MM.1S (cell line): ENCODE measurements at regions not wholly inside any gene's neighbourhood (a gene's known extent, or its start where the extent isn't known, plus 50 kb on each side); places are given as distances from the start of the nearest gene placed in this dataset.
"Not testable (repeated sequence)": the region's sequence is repeated elsewhere in the genome, so short reads cannot be mapped to it uniquely, and the experiment has no call there.

Experiments
- DNase-seq: peaks from one replicate; pipeline ENCODE4 v3.0.0-alpha.2; 2015
- H2AFZ ChIP-seq: fragments of 300-600 bp; sonication (generic); 2 replicates; pipeline ENCODE4 v1.6.0; 2016; ENCODE audit warnings: antibody characterized with exemption, low read length
- H3F3A ChIP-seq: fragments of 300-600 bp; sonication (generic); 2 replicates; pipeline ENCODE4 v1.6.1; 2016; ENCODE audit warnings: mild to moderate bottlenecking, antibody characterized with exemption, low read length, moderate library complexity, mixed read lengths; ENCODE audit not compliant: insufficient read depth
- H3K27ac ChIP-seq: fragments of 300-600 bp; sonication (generic); 2 replicates; pipeline ENCODE4 v1.5.1; 2016; ENCODE audit warnings: mild to moderate bottlenecking, low read length
- H3K27me3 ChIP-seq: fragments of 300-600 bp; sonication (generic); replicated peaks from 2 replicates; pipeline ENCODE4 v1.6.0; 2016; ENCODE audit warnings: low read length; ENCODE audit not compliant: insufficient read depth
- H3K36me3 ChIP-seq: fragments of 300-600 bp; sonication (generic); replicated peaks from 2 replicates; pipeline ENCODE4 v1.6.1; 2016; ENCODE audit warnings: mild to moderate bottlenecking, low read length, mixed read lengths; ENCODE audit not compliant: insufficient read depth
- H3K4me1 ChIP-seq: fragments of 300-600 bp; sonication (generic); 2 replicates; pipeline ENCODE4 v1.6.1; 2016; ENCODE audit warnings: low read length, mixed read lengths
- H3K4me2 ChIP-seq: fragments of 300-600 bp; sonication (generic); 2 replicates; pipeline ENCODE4 v1.6.0; 2016; ENCODE audit warnings: low read depth, low read length
- H3K4me3 ChIP-seq: fragments of 300-600 bp; sonication (generic); 2 replicates; pipeline ENCODE4 v1.5.1; 2016; ENCODE audit warnings: low read length, mixed read lengths
- H3K79me2 ChIP-seq: fragments of 300-600 bp; sonication (generic); 2 replicates; pipeline ENCODE4 v1.6.1; 2016; ENCODE audit warnings: mixed run types, low read length, mixed read lengths
- H3K9ac ChIP-seq: fragments of 300-600 bp; sonication (generic); 2 replicates; pipeline ENCODE4 v1.6.1; 2016; ENCODE audit warnings: low read length, mixed read lengths
- H3K9me2 ChIP-seq: fragments of 300-600 bp; sonication (generic); replicated peaks from 2 replicates; pipeline ENCODE4 v1.6.1; 2016; ENCODE audit warnings: mild to moderate bottlenecking, low read length, mixed read lengths; ENCODE audit not compliant: insufficient read depth
- H3K9me3 ChIP-seq: fragments of 300-600 bp; sonication (generic); replicated peaks from 2 replicates; pipeline ENCODE4 v1.6.1; 2016; ENCODE audit warnings: mild to moderate bottlenecking, low read length, mixed read lengths; ENCODE audit not compliant: insufficient read depth
- H4K20me1 ChIP-seq: fragments of 300-600 bp; sonication (generic); 2 replicates; pipeline ENCODE4 v1.6.1; 2016; ENCODE audit warnings: mild to moderate bottlenecking, low read length, moderate library complexity, mixed read lengths; ENCODE audit not compliant: insufficient read depth
- CTCF ChIP-seq: fragments of 300-600 bp; sonication (generic); IDR thresholded peaks from 2 replicates; pipeline ENCODE4 v1.5.1; 2016; ENCODE audit warnings: antibody characterized with exemption, low read length, mixed read lengths
- EZH2 ChIP-seq: fragments of 300-600 bp; sonication (generic); optimal IDR thresholded peaks from 2 replicates; pipeline ENCODE3; 2017; ENCODE audit warnings: low read depth, mild to moderate bottlenecking, antibody characterized with exemption, low read length, mixed read lengths
- EZH2phosphoT487 ChIP-seq: fragments of 300-600 bp; sonication (generic); IDR thresholded peaks from 2 replicates; pipeline ENCODE4 v1.6.1; 2018; ENCODE audit warnings: antibody characterized with exemption, low read length

GRCh38 chr5:19125956-19126713 is 861.9 kb downstream of the CDH18 start:
- H3K27ac ChIP-seq, result no peak overlapping the region
- no peaks in the 10 kb centered on the region for H3K9me2 ChIP-seq
- H3K4me2 ChIP-seq, result no peak overlapping the region
- no peak for TF ChIP-seq EZH2
- H2AFZ ChIP-seq, result no peak overlapping the region
- no peak overlapping the region for H3K9ac ChIP-seq
- no peaks in the 10 kb centered on the region for H4K20me1 ChIP-seq
- no peak for DNase-seq
- no peaks in the 10 kb centered on the region for H3K9me3 ChIP-seq
- H3K36me3 ChIP-seq, result no peaks in the 10 kb centered on the region
- H3K4me3 ChIP-seq, result no peak overlapping the region
- no peaks in the 10 kb centered on the region for H3K79me2 ChIP-seq
- H3F3A ChIP-seq, result no peaks in the 10 kb centered on the region
- no peaks in the 10 kb centered on the region for H3K27me3 ChIP-seq
- H3K4me1 ChIP-seq, result no peaks in the 10 kb centered on the region

DNA sequence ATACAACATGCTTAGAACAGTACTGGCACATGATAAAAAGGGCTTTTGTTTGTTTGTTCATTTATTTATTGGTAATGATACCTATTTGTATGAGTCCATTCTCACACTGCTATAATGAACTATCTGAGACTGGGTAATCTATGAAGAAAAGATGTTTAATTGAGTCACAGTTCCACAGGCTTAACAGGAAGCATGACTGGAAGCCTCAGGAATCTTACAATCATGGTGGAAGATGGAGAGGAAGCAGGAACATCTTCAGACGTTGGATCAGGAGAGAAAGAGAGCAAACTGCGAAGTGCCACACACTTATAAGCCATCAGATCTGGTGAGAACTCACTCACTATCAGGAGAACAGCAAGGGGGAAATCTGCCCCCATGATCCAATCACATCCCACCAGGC is 847.7 kb downstream of the CDH18 start:
- H3K9me3 ChIP-seq, result no peaks in the 10 kb centered on the region
- no peak overlapping the region for H3K27ac ChIP-seq
- DNase-seq, result no peak
- H3K79me2 ChIP-seq, result no peaks in the 10 kb centered on the region
- H3K4me2 ChIP-seq, result no peak overlapping the region
- TF ChIP-seq EZH2 (no peak), CTCF (no peak), EZH2phosphoT487 (no peak)
- H3K36me3 ChIP-seq, result no peaks in the 10 kb centered on the region
- no peak overlapping the region for H2AFZ ChIP-seq
- H3F3A ChIP-seq, result no peaks in the 10 kb centered on the region
- no peaks in the 10 kb centered on the region for H4K20me1 ChIP-seq
- no peak overlapping the region for H3K4me3 ChIP-seq
- H3K27me3 ChIP-seq, result no peaks in the 10 kb centered on the region
- no peaks in the 10 kb centered on the region for H3K9me2 ChIP-seq
- H3K4me1 ChIP-seq, result no peaks in the 10 kb centered on the region
- H3K9ac ChIP-seq, result no peak overlapping the region

DNA sequence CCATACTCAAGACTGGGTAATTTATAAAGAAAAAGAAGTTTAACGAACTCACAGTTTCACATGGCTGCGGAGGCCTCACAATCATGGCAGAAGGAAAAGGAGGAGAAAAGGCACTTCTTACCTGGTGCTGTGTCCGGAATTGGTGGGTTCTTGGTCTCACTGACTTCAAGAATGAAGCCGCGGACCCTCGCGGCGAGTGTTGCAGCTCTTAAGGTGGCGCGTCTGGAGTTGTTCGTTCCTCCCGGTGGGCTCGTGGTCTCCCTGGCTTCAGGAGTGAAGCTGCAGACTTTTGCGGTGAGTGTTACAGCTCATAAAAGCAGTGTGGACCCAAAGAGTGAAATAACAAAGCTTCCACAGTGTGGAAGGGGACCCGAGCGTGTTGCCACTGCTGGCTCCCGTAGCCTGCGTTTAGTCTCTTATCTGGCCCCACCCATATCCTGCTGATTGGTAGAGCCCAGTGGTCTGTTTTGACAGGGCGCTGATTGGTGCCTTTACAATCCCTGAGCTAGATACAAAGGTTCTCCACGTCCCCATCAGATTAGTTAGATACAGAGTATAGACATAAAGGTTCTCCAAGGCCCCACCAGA is 846.0 kb downstream of the CDH18 start:
- not testable (repeated sequence) for H3K4me1 ChIP-seq, H3K27ac ChIP-seq, H3F3A ChIP-seq, H2AFZ ChIP-seq, DNase-seq, H3K9me3 ChIP-seq, H3K36me3 ChIP-seq, H3K79me2 ChIP-seq, H3K27me3 ChIP-seq, H3K4me3 ChIP-seq, H3K9ac ChIP-seq, H3K4me2 ChIP-seq, H4K20me1 ChIP-seq, H3K9me2 ChIP-seq

- H3F3A ChIP-seq, H3K4me2 ChIP-seq, H3K9ac ChIP-seq, H3K4me3 ChIP-seq, H3K36me3 ChIP-seq, H2AFZ ChIP-seq, H3K27me3 ChIP-seq, H3K79me2 ChIP-seq, DNase-seq, H3K4me1 ChIP-seq, H4K20me1 ChIP-seq, H3K27ac ChIP-seq, H3K9me2 ChIP-seq, H3K9me3 ChIP-seq: not testable (repeated sequence)
Observed at GRCh38 chr5:19142713-19143414, 845.1 kb downstream of the CDH18 start.
